A549 (cell line): ENCODE measurements at regions not wholly inside any gene's neighbourhood (a gene's known extent, or its start where the extent isn't known, plus 50 kb on each side); places are given as distances from the start of the nearest gene placed in this dataset.

Source experiments
- RAD21 ChIP-seq, 2 experiments: fragments of >200 bp in 1 of 2; sonication (Bioruptor Twin) in 1 of 2; formaldehyde crosslinking in 1 of 2; IDR thresholded peaks in 1 of 2; conservative IDR thresholded peaks in 1 of 2; 2 replicates in 1 of 2; 3 replicates in 1 of 2; pipeline ENCODE4 v1.6.1; 2012 to 2018; ENCODE audit warnings: inconsistent platforms in 1 of 2
- TF ChIP-seq, protein P1 (sequence below): fragments of >200 bp; sonication (Bioruptor Twin); formaldehyde crosslinking; IDR thresholded peaks from 3 replicates; pipeline ENCODE4 v1.5.1; 2016
- TF ChIP-seq, protein P2 (sequence below): fragments of 450-650 bp; IDR thresholded peaks from 2 replicates; pipeline ENCODE4 v1.6.1; 2014; ENCODE audit warnings: antibody characterized with exemption

DNA sequence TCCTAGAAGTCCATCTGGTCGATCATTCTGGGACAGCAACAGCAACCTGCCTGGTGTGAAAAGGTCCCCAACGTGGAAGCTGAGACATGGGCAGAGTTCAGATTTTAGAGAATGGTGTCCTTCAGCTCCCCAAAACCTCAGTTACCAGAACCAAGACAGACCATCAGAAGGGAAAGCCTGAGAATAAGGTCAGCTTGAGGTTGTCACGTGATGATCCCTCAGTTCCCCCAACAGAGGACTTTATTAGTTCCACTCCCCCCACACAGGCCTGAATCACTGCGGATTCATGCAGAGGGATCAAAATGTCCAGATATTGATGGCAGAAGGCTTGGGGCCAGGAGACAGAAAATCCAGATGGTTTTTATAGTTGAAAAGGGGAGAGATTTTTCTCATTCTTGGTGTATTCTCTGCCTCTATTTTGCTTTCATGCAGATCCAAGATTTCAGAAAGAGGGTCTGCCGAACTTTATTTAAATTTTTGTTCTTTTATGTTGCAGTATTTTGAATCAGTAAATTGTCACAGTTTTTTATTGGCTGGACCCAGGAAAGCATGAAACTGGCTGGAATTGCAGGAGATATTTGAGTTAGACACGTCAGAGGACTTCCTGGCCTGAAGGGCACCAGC lies 139.0 kb upstream of the NTM start:
- TF ChIP-seq, protein P1, sequence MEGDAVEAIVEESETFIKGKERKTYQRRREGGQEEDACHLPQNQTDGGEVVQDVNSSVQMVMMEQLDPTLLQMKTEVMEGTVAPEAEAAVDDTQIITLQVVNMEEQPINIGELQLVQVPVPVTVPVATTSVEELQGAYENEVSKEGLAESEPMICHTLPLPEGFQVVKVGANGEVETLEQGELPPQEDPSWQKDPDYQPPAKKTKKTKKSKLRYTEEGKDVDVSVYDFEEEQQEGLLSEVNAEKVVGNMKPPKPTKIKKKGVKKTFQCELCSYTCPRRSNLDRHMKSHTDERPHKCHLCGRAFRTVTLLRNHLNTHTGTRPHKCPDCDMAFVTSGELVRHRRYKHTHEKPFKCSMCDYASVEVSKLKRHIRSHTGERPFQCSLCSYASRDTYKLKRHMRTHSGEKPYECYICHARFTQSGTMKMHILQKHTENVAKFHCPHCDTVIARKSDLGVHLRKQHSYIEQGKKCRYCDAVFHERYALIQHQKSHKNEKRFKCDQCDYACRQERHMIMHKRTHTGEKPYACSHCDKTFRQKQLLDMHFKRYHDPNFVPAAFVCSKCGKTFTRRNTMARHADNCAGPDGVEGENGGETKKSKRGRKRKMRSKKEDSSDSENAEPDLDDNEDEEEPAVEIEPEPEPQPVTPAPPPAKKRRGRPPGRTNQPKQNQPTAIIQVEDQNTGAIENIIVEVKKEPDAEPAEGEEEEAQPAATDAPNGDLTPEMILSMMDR: no peak
- TF ChIP-seq, protein P2, sequence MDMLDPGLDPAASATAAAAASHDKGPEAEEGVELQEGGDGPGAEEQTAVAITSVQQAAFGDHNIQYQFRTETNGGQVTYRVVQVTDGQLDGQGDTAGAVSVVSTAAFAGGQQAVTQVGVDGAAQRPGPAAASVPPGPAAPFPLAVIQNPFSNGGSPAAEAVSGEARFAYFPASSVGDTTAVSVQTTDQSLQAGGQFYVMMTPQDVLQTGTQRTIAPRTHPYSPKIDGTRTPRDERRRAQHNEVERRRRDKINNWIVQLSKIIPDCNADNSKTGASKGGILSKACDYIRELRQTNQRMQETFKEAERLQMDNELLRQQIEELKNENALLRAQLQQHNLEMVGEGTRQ: no peak
- TF ChIP-seq RAD21 (conservative IDR thresholded peaks at IDR 0.05 in 1 of 2, IDR thresholded peaks at IDR 0.05 in 1 of 2): no peak
